ENCODE measurements at regions not wholly inside any gene's neighbourhood (a gene's known extent, or its start where the extent isn't known, plus 50 kb on each side); places are given as distances from the start of the nearest gene placed in this dataset.

GRCh38 chr18:45174629-45175136 is 440.6 kb upstream of the SLC14A2 start:
- no peak for TF ChIP-seq CTCF (IDR thresholded peaks at IDR 0.05)
- no peak for TF ChIP-seq POLR2AphosphoS5 (IDR thresholded peaks at IDR 0.05)
- no peak for TF ChIP-seq POLR2A (IDR thresholded peaks at IDR 0.05)
- TF ChIP-seq EP300 (IDR thresholded peaks at IDR 0.05): no peak

All from stomach (tissue), 4 donors.